Fibroblast of lung (primary cell): ENCODE measurements at regions not wholly inside any gene's neighbourhood (a gene's known extent, or its start where the extent isn't known, plus 50 kb on each side); places are given as distances from the start of the nearest gene placed in this dataset.

Source experiments
- DNase-seq, 2 donors: peaks; one replicate each; pipeline versions ENCODE4 v3.0.0 to v3.0.0-alpha.2; 2010; ENCODE audit warnings: low read depth in 2 of 2
- H2AFZ ChIP-seq: 2 replicates; pipeline ENCODE4 v1.5.1; 2012; ENCODE audit warnings: low read length, control low read depth, inconsistent platforms
- H3K27ac ChIP-seq: 2 replicates; pipeline ENCODE4 v1.5.1; 2011; ENCODE audit warnings: low read length, control low read depth; ENCODE audit not compliant: insufficient read depth
- H3K27me3 ChIP-seq: 2 replicates; pipeline ENCODE4 v1.5.1; 2011; ENCODE audit warnings: mild to moderate bottlenecking, low read length; ENCODE audit not compliant: control insufficient read depth, insufficient read depth
- H3K36me3 ChIP-seq: 2 replicates; pipeline ENCODE4 v1.5.1; 2011; ENCODE audit warnings: low read length; ENCODE audit not compliant: control insufficient read depth, insufficient read depth
- H3K4me1 ChIP-seq: 2 replicates; pipeline ENCODE4 v1.5.1; 2011; ENCODE audit warnings: low read length; ENCODE audit not compliant: control insufficient read depth, insufficient read depth; ENCODE audit errors: extremely low read depth
- H3K4me2 ChIP-seq: 2 replicates; pipeline ENCODE4 v1.5.1; 2011; ENCODE audit warnings: low read length, control low read depth; ENCODE audit not compliant: insufficient read depth; ENCODE audit errors: extremely low read depth
- H3K4me3 ChIP-seq, 4 experiments: fragments of 200-600 bp in 1 of 4; sonication (generic) in 1 of 4; replicated peaks in 1 of 4; 2 replicates each; pipeline ENCODE4 v1.5.1; 2011 to 2016; ENCODE audit warnings: low read length in 4 of 4, low read depth in 3 of 4, mild to moderate bottlenecking in 3 of 4, control low read depth in 2 of 4, inconsistent platforms in 1 of 4, mixed read lengths in 1 of 4; ENCODE audit not compliant: insufficient read depth in 1 of 4; ENCODE audit errors: control extremely low read depth in 1 of 4
- H3K79me2 ChIP-seq: 2 replicates; pipeline ENCODE4 v1.5.1; 2012; ENCODE audit warnings: mild to moderate bottlenecking, low read length, inconsistent platforms; ENCODE audit not compliant: control insufficient read depth, insufficient read depth
- H3K9ac ChIP-seq: 2 replicates; pipeline ENCODE4 v1.5.1; 2011; ENCODE audit warnings: mild to moderate bottlenecking, low read length, control low read depth; ENCODE audit not compliant: insufficient read depth
- H3K9me3 ChIP-seq: 2 replicates; pipeline ENCODE4 v1.5.1; 2012; ENCODE audit warnings: low read depth, low read length; ENCODE audit not compliant: control insufficient read depth, insufficient read depth
- H4K20me1 ChIP-seq: 2 replicates; pipeline ENCODE4 v1.5.1; 2011; ENCODE audit warnings: low read length; ENCODE audit not compliant: control insufficient read depth, insufficient read depth; ENCODE audit errors: extremely low read depth
- EZH2 ChIP-seq: IDR thresholded peaks from 2 replicates; pipeline ENCODE4 v1.5.1; 2012; ENCODE audit warnings: low read length, control low read depth, mild to moderate bottlenecking; ENCODE audit errors: missing control alignments
- TF ChIP-seq, protein P1 (sequence below), 2 donors: IDR thresholded peaks in 1 of 2; conservative IDR thresholded peaks in 1 of 2; 1 replicate in 1 of 2; 2 replicates in 1 of 2; pipeline ENCODE4 v1.5.1; 2011 to 2012; ENCODE audit warnings: low read length in 2 of 2, control low read depth in 1 of 2, inconsistent platforms in 1 of 2, low read depth in 1 of 2, mild to moderate bottlenecking in 1 of 2

DNA sequence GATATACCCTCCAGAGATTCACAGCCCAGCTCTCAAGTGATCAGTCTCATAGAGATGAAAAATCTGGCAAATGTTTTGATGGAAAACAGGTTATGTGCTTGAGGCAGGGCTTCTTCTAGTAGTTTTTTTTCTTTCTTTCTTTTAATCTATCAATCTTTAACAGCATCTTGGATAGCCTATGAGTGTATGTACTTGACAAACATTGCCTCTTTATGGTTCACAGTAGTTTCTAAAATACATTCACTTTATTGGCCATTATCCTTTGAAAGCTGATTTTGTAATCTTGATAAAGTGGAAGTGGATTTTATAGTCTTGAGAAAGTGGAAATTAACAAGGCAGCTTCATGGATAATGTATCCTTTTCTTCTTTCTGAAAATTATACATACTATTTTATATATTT, 51.4 kb upstream of the IL1R1 start:
- H3K9me3 ChIP-seq: no peaks in the 10 kb centered on the region
- no peak for TF ChIP-seq EZH2
- TF ChIP-seq, protein P1, sequence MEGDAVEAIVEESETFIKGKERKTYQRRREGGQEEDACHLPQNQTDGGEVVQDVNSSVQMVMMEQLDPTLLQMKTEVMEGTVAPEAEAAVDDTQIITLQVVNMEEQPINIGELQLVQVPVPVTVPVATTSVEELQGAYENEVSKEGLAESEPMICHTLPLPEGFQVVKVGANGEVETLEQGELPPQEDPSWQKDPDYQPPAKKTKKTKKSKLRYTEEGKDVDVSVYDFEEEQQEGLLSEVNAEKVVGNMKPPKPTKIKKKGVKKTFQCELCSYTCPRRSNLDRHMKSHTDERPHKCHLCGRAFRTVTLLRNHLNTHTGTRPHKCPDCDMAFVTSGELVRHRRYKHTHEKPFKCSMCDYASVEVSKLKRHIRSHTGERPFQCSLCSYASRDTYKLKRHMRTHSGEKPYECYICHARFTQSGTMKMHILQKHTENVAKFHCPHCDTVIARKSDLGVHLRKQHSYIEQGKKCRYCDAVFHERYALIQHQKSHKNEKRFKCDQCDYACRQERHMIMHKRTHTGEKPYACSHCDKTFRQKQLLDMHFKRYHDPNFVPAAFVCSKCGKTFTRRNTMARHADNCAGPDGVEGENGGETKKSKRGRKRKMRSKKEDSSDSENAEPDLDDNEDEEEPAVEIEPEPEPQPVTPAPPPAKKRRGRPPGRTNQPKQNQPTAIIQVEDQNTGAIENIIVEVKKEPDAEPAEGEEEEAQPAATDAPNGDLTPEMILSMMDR (conservative IDR thresholded peaks at IDR 0.05 in 1 of 2, IDR thresholded peaks at IDR 0.05 in 1 of 2; ENCODE audit: low read depth in 1 of 2, low read length in 2 of 2): no peak
- no peak overlapping the region for H3K4me3 ChIP-seq
- H4K20me1 ChIP-seq: no peaks in the 10 kb centered on the region
- no peak overlapping the region for H2AFZ ChIP-seq
- peaks cover 2% of the 10 kb centered on the region for H3K4me1 ChIP-seq
- DNase-seq: no peak
- H3K27me3 ChIP-seq: no peaks in the 10 kb centered on the region
- H3K9ac ChIP-seq: no peak overlapping the region
- H3K27ac ChIP-seq: no peak overlapping the region
- no peaks in the 10 kb centered on the region for H3K36me3 ChIP-seq
- H3K79me2 ChIP-seq: no peaks in the 10 kb centered on the region
- H3K4me2 ChIP-seq: no peak overlapping the region

DNA sequence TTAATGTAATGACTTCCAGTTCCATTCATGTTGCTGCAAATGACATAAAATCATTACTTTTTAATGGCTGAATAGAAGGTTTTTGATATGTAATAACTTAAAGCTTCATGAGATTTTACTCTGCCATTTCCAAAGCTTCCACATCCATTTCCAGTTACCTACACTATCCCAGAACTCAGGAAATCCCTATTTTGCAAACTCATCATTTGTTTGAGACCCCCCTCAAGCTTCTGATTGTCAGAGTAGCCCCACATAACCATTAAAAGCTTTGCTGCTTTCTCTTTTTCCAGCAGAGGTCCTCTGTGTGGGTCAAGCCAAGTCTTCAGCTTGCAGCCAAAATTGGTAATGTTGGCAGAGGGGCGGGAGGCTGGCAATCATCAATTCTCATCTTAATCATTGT, 50.6 kb upstream of the IL1R1 start:
- Histone ChIP-seq H3K36me3 (no peaks in the 10 kb centered on the region), H3K27ac (no peak overlapping the region), H3K4me2 (no peak overlapping the region), H3K27me3 (no peaks in the 10 kb centered on the region), H3K4me1 (peaks cover 2% of the 10 kb centered on the region), H3K4me3 (no peak overlapping the region), H4K20me1 (no peaks in the 10 kb centered on the region), H3K9ac (no peak overlapping the region), H2AFZ (no peak overlapping the region), H3K79me2 (no peaks in the 10 kb centered on the region), H3K9me3 (no peaks in the 10 kb centered on the region)
- TF ChIP-seq, protein P1 (conservative IDR thresholded peaks at IDR 0.05 in 1 of 2, IDR thresholded peaks at IDR 0.05 in 1 of 2; ENCODE audit: low read depth in 1 of 2, low read length in 2 of 2): no peak
- no peak for TF ChIP-seq EZH2
- no peak for DNase-seq

DNA sequence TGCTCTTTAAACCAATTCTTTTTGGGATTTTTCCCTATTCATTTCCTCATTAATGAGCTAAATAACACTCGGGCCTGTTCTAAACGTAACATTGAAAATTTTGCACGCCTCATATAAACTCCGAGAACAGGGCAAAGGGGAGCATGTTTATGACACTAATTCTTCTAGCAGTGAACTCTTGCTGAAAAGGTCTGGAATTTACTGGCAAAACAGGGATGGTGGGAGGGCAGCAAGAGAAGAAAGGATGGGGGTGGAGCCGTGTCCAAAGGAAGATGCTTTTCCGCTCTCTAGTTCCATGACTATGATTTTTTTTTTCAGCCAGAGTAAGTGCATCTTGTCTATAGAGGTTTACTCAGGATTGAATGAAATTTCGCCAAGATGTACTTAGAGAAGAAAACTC, 50.0 kb upstream of the IL1R1 start:
- Histone ChIP-seq H3K4me3 (no peak overlapping the region), H3K9me3 (no peaks in the 10 kb centered on the region), H3K79me2 (no peaks in the 10 kb centered on the region), H3K27me3 (no peaks in the 10 kb centered on the region), H3K9ac (no peak overlapping the region), H2AFZ (no peak overlapping the region), H3K27ac (no peak overlapping the region), H4K20me1 (no peaks in the 10 kb centered on the region), H3K4me1 (peaks cover 2% of the 10 kb centered on the region), H3K4me2 (no peak overlapping the region), H3K36me3 (no peaks in the 10 kb centered on the region)
- no peak for DNase-seq
- no peak for TF ChIP-seq EZH2
- TF ChIP-seq, protein P1 (conservative IDR thresholded peaks at IDR 0.05 in 1 of 2, IDR thresholded peaks at IDR 0.05 in 1 of 2; ENCODE audit: low read depth in 1 of 2, low read length in 2 of 2): no peak
